ENCODE measurements at regions not wholly inside any gene's neighbourhood (a gene's known extent, or its start where the extent isn't known, plus 50 kb on each side); places are given as distances from the start of the nearest gene placed in this dataset.

GRCh38 chr21:27300770-27301169, 333.9 kb upstream of the ADAMTS5 start:
- TF ChIP-seq CTCF (conservative IDR thresholded peaks at IDR 0.05 in 1 of 2, IDR thresholded peaks at IDR 0.05 in 1 of 2; ENCODE audit: extremely low read depth in 1 of 2, insufficient read depth in 1 of 2, low read depth in 1 of 2, low read length in 2 of 2) (no peak), EZH2 (IDR thresholded peaks at IDR 0.05; ENCODE audit: borderline replicate concordance, low read length) (no peak)
